Heart left ventricle (tissue), 13 donors: ENCODE measurements at regions not wholly inside any gene's neighbourhood (a gene's known extent, or its start where the extent isn't known, plus 50 kb on each side); places are given as distances from the start of the nearest gene placed in this dataset.

Experiments
- POLR2A ChIP-seq, 2 donors: fragments of 450-650 bp; IDR thresholded peaks; one replicate each; pipeline ENCODE4 v1.6.1; 2017; ENCODE audit warnings: antibody characterized with exemption in 2 of 2, mild to moderate bottlenecking in 2 of 2, moderate library complexity in 2 of 2
- TF ChIP-seq, protein P1 (sequence below), 12 donors: fragments of 200-600 bp; sonication (generic) in 4 of 12; IDR thresholded peaks; one replicate each; pipeline versions ENCODE4 v1.5.0 to v1.8.0; 2018 to 2022; ENCODE audit warnings: antibody characterized with exemption in 12 of 12, mild to moderate bottlenecking in 5 of 12
- donor health status: ischemic (EF 13 %, LVEDD 7.1; RV severe dilation, severe dysfunction).
- donor health status: DM: no; HTN: yes; CAD: no.
- donor health status: DM: no; HTN: no; CAD: no.
- donor health status: ischemic (EF 25% LVEDD 6.9; RV normal size, moderate dysfunction).
- donor health status: ischemic (EF 25% LVEDD 5.7; RV mildly dilated, moderate dysfunction).
- donor health status: ischemic (EF 35%, LVEDD 5.7; RV mildly dilated, moderate dysfunction).
- donor health status: nonischemic (EF 11% LVEDD 7.7; RV severe dilation, severe dysfunction).
- donor health status: DM: yes; HTN: yes; CAD: no.
- donor health status: PGD.
- donor health status: ischemic (EF 29% LVEDD 5.4; RV normal size, mild dysfunction).
- donor health status: nonischemic (EF 23%, LVEDD 6.1; RV moderate dilation, normal function).

DNA sequence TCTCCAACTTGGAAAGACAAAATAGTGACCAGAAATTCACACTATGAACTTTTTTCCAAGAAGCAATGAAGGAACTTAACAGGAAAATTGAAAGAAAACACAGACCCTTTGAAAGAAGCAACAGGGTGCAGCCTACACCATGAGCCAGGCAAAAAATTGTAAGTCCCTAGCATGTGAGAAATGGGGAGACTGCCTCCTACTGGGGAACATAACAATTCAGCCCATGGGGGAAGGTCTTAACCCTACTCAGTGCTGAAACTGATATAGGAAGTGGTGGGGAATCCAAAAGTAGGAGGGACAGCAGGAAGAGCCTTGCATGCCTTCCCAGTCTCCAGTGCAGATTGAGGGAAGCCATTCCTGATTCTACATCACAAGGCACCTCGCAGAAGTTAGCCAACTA, 235.1 kb upstream of the UFL1 start:
- TF ChIP-seq, protein P1, sequence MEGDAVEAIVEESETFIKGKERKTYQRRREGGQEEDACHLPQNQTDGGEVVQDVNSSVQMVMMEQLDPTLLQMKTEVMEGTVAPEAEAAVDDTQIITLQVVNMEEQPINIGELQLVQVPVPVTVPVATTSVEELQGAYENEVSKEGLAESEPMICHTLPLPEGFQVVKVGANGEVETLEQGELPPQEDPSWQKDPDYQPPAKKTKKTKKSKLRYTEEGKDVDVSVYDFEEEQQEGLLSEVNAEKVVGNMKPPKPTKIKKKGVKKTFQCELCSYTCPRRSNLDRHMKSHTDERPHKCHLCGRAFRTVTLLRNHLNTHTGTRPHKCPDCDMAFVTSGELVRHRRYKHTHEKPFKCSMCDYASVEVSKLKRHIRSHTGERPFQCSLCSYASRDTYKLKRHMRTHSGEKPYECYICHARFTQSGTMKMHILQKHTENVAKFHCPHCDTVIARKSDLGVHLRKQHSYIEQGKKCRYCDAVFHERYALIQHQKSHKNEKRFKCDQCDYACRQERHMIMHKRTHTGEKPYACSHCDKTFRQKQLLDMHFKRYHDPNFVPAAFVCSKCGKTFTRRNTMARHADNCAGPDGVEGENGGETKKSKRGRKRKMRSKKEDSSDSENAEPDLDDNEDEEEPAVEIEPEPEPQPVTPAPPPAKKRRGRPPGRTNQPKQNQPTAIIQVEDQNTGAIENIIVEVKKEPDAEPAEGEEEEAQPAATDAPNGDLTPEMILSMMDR (IDR thresholded peaks at IDR 0.05), result no peak
- no peak for TF ChIP-seq POLR2A (IDR thresholded peaks at IDR 0.05)
